Lung (tissue), 11 donors: ENCODE measurements at regions not wholly inside any gene's neighbourhood (a gene's known extent, or its start where the extent isn't known, plus 50 kb on each side); places are given as distances from the start of the nearest gene placed in this dataset.

Experiments used
- ATAC-seq: fragments of 200-7000 bp; cut with Tn5 transposase; one replicate; pipeline ENCODE4 v1.9.1; 2020; ENCODE audit warnings: moderate number of reproducible peaks; ENCODE audit not compliant: insufficient read depth, low FRiP score
- DNase-seq, 3 donors: peaks; one replicate each; pipeline ENCODE4 v3.0.0-alpha.2; 2013 to 2017
- H3K27ac ChIP-seq, 2 donors: one replicate each; pipeline ENCODE4 v1.5.1; 2013; ENCODE audit warnings: mild to moderate bottlenecking in 2 of 2, moderate library complexity in 2 of 2, control low read depth in 1 of 2, inconsistent platforms in 1 of 2, low read depth in 1 of 2, low read length in 1 of 2
- H3K27me3 ChIP-seq, 3 donors: one replicate each; pipeline ENCODE4 v1.5.1; 2013; ENCODE audit warnings: low read length in 2 of 3; ENCODE audit not compliant: control insufficient read depth in 3 of 3, insufficient read depth in 3 of 3
- H3K36me3 ChIP-seq, 4 donors: one replicate each; pipeline ENCODE4 v1.5.1; 2013; ENCODE audit warnings: low read length in 4 of 4, mild to moderate bottlenecking in 1 of 4, moderate library complexity in 1 of 4; ENCODE audit not compliant: control insufficient read depth in 4 of 4, insufficient read depth in 4 of 4
- H3K4me1 ChIP-seq, 5 donors: one replicate each; pipeline ENCODE4 v1.5.1; 2013; ENCODE audit warnings: low read length in 5 of 5, mild to moderate bottlenecking in 2 of 5, moderate library complexity in 1 of 5; ENCODE audit not compliant: control insufficient read depth in 5 of 5, insufficient read depth in 5 of 5
- H3K4me3 ChIP-seq: one replicate; pipeline ENCODE4 v1.5.1; 2013; ENCODE audit warnings: mild to moderate bottlenecking, control low read depth, moderate library complexity
- H3K9ac ChIP-seq, 2 donors: one replicate each; pipeline ENCODE4 v1.5.1; 2013; ENCODE audit warnings: low read length in 2 of 2, control low read depth in 1 of 2; ENCODE audit not compliant: insufficient read depth in 1 of 2
- H3K9me3 ChIP-seq, 4 donors: one replicate each; pipeline ENCODE4 v1.5.1; 2013; ENCODE audit warnings: low read length in 3 of 4, mild to moderate bottlenecking in 1 of 4, moderate library complexity in 1 of 4; ENCODE audit not compliant: control insufficient read depth in 4 of 4, insufficient read depth in 3 of 4
- CTCF ChIP-seq: IDR thresholded peaks from 2 replicates; pipeline ENCODE4 v1.5.1; 2012; ENCODE audit warnings: mild to moderate bottlenecking; ENCODE audit errors: control extremely low read depth, extremely low read depth
- WGBS, 2 donors: extraction: QIAGEN DNeasy Blood & Tissue Kit; methylation state at CpG; one replicate each; pipeline ENCODE4 v1.1.7; 2013; 5-methylcytosine and 5-hydroxymethylcytosine counted together
- donor health status: control.
- donor health status: control.
- donor health status: Bipolar disorder and iron deficiency.
- donor health status: healthy.
- donor health status: DM: yes; HTN: yes; CAD: no.

DNA sequence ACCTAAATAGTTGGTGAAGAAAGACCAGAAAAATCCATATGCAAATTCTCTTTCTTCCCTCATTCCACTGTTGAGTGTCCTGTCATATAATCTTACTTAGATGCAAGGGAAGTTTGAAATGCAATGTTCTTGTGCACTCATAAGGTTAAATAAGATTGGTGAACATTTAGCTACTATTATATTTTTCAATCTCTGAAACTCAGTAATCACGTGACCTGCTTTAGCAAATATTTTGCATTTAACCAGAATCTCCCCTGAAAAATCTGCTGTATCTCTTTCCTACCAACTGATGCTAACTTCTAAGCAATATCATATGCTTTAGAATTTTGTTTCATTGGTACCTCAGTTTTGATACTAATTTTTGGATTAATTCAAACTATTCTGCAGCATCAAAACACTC lies 533.2 kb downstream of the RIT2 start:
- Histone ChIP-seq H3K27ac (no peak overlapping the region), H3K9me3 (no peaks in the 10 kb centered on the region), H3K4me3 (no peak overlapping the region), H3K36me3 (no peaks in the 10 kb centered on the region), H3K4me1 (peaks cover 0 to 5% (median 0%) of the 10 kb centered on the region in 5 donors), H3K27me3 (no peaks in the 10 kb centered on the region), H3K9ac (no peak overlapping the region)
- 82 to 93% methylated on average over 1 of the region's 1 CpG for WGBS, 2 donors
- no peak for ATAC-seq
- no peak for TF ChIP-seq CTCF
- no peak for DNase-seq

GRCh38 chr18:42583283-42583731 lies 532.2 kb downstream of the RIT2 start:
- Histone ChIP-seq H3K9ac (no peak overlapping the region), H3K4me3 (no peak overlapping the region), H3K36me3 (no peaks in the 10 kb centered on the region), H3K27me3 (no peaks in the 10 kb centered on the region), H3K27ac (no peak overlapping the region), H3K4me1 (peaks cover 0 to 5% (median 0%) of the 10 kb centered on the region in 5 donors), H3K9me3 (no peaks in the 10 kb centered on the region)
- DNase-seq: no peak
- 31 to 48% methylated on average over 1 of the region's 1 CpG for WGBS, 2 donors
- no peak for ATAC-seq
- no peak for TF ChIP-seq CTCF

DNA sequence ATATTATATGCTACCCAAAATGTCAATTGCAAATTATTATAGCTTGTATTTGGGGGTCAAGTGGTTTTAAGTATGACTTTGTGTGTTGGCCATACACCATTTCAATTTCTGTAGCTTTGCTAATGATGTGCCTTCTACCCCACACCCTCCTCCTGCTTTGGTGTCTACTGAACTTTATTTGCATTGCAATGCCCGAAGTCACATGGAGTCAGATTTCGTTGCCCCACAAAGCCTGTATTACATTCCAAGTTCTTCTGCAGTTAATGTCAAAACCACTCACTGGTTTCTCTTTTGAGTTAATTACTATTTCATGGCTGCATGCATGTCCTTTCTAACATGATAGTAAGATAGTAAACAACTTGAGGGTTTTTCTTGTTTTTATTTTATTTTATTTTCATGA lies 528.9 kb downstream of the RIT2 start:
- TF ChIP-seq CTCF: no peak
- Histone ChIP-seq H3K4me1 (peaks cover 0 to 5% (median 0%) of the 10 kb centered on the region in 5 donors), H3K27ac (no peak overlapping the region), H3K4me3 (no peak overlapping the region), H3K9me3 (no peaks in the 10 kb centered on the region), H3K9ac (no peak overlapping the region), H3K36me3 (no peaks in the 10 kb centered on the region), H3K27me3 (no peaks in the 10 kb centered on the region)
- 59 to 76% methylated on average over 2 of the region's 2 CpGs for WGBS, 2 donors
- ATAC-seq (no peak), DNase-seq (no peak)

- TF ChIP-seq CTCF: no peak
- DNase-seq (peak in 2 of 3 donors; percentile 49 to 64), ATAC-seq (no peak)
- H3K4me3 ChIP-seq: no peak overlapping the region
- no peaks in the 10 kb centered on the region for H3K9me3 ChIP-seq
- H3K4me1 ChIP-seq: peaks cover 0 to 5% (median 0%) of the 10 kb centered on the region in 5 donors
- no peak overlapping the region for H3K27ac ChIP-seq
- no peaks in the 10 kb centered on the region for H3K36me3 ChIP-seq
- 70% methylated on average over 3 of the region's 3 CpGs for WGBS, 2 donors
- no peak overlapping the region for H3K9ac ChIP-seq
- H3K27me3 ChIP-seq: peaks cover 0 to 2% (median 0%) of the 10 kb centered on the region in 3 donors
Measured at GRCh38 chr18:42588786-42589185, 526.7 kb downstream of the RIT2 start.
